OCI-LY7 (cell line): ENCODE measurements at regions not wholly inside any gene's neighbourhood (a gene's known extent, or its start where the extent isn't known, plus 50 kb on each side); places are given as distances from the start of the nearest gene placed in this dataset.

ENCODE experiments used
- BruUV-seq: library from RNA; stranded (reverse); fragments of 400-500 nt; replicated peaks from 2 replicates; lab custom pipeline; 2021; lab: Mats Ljungman, UMichigan
- CTCF ChIA-PET: fragments of 300-600 bp; sonication (Branson Sonifier 250); formaldehyde crosslinking; loops from one replicate; lab custom pipeline; 2022; ENCODE audit warnings: antibody characterized with exemption; ENCODE audit not compliant: unreplicated experiment; lab: Charles Lee
- POLR2A ChIA-PET: fragments of 300-600 bp; sonication (Branson Sonifier 250); formaldehyde crosslinking; loops from one replicate; lab custom pipeline; 2022; ENCODE audit warnings: antibody characterized with exemption; lab: Charles Lee
- DNase-seq: peaks from one replicate; pipeline ENCODE4 v3.0.0-alpha.2; 2015; ENCODE audit warnings: low spot score
- H2AFZ ChIP-seq: fragments of 200-600 bp; sonication (generic), shearing (Covaris generic); 2 replicates; pipeline ENCODE4 v1.6.1; 2014; ENCODE audit warnings: mild to moderate bottlenecking, antibody characterized with exemption, low read length, moderate library complexity
- H3K27ac ChIP-seq: fragments of 200-600 bp; sonication (generic); 2 replicates; pipeline ENCODE4 v1.5.1; 2014; ENCODE audit warnings: mixed run types, low read depth, mild to moderate bottlenecking, moderate library complexity, low read length, inconsistent platforms; ENCODE audit not compliant: poor library complexity, severe bottlenecking
- H3K36me3 ChIP-seq: fragments of 200-600 bp; sonication (generic); 2 replicates; pipeline ENCODE4 v1.6.1; 2014; ENCODE audit warnings: mild to moderate bottlenecking, antibody characterized with exemption, low read length, moderate library complexity, mixed read lengths; ENCODE audit not compliant: insufficient read depth
- H3K4me1 ChIP-seq: fragments of 200-600 bp; sonication (generic); 2 replicates; pipeline ENCODE4 v1.5.1; 2014; ENCODE audit warnings: mild to moderate bottlenecking, low read length; ENCODE audit not compliant: insufficient read depth, poor library complexity, severe bottlenecking
- H3K4me2 ChIP-seq: fragments of 200-600 bp; sonication (generic); 2 replicates; pipeline ENCODE4 v1.6.1; 2014; ENCODE audit warnings: mild to moderate bottlenecking, low read length
- H3K4me3 ChIP-seq: fragments of 200-600 bp; sonication (generic); 2 replicates; pipeline ENCODE4 v1.5.1; 2014; ENCODE audit warnings: mild to moderate bottlenecking, low read depth, low read length; ENCODE audit not compliant: poor library complexity, severe bottlenecking
- H3K79me2 ChIP-seq: fragments of 200-600 bp; sonication (generic); 2 replicates; pipeline ENCODE4 v1.6.1; 2016; ENCODE audit warnings: low read depth, mild to moderate bottlenecking, low read length, moderate library complexity, mixed read lengths; ENCODE audit not compliant: insufficient read depth
- H3K9me2 ChIP-seq: fragments of 200-600 bp; sonication (generic); 2 replicates; pipeline ENCODE4 v1.6.1; 2016; ENCODE audit warnings: mild to moderate bottlenecking, low read length, mixed read lengths; ENCODE audit not compliant: insufficient read depth
- H3K9me3 ChIP-seq: fragments of 200-600 bp; sonication (generic); 2 replicates; pipeline ENCODE4 v1.6.1; 2014; ENCODE audit warnings: mild to moderate bottlenecking, mixed run types, low read length, mixed read lengths
- H4K20me1 ChIP-seq: fragments of 200-600 bp; sonication (generic); 2 replicates; pipeline ENCODE4 v1.6.1; 2014; ENCODE audit warnings: mild to moderate bottlenecking, antibody characterized with exemption, low read length, moderate library complexity, mixed read lengths; ENCODE audit not compliant: insufficient read depth
- EZH2phosphoT487 ChIP-seq: fragments of 200-600 bp; sonication (generic); IDR thresholded peaks from 2 replicates; pipeline ENCODE4 v1.6.1; 2018; ENCODE audit warnings: low read depth, borderline replicate concordance, mild to moderate bottlenecking, mixed run types, antibody characterized with exemption, low read length, moderate library complexity, mixed read lengths
- intact Hi-C: fragments of 100-400 bp; cut with micrococcal nuclease; formaldehyde crosslinking; loops from one replicate; pipeline ENCODE4 v1.10.0; 2022; ENCODE audit not compliant: unreplicated experiment
- TF ChIP-seq, protein P1 (sequence below): fragments of 200-600 bp; sonication (generic); conservative IDR thresholded peaks from 2 replicates; pipeline ENCODE4 v1.5.1; 2014; ENCODE audit warnings: mild to moderate bottlenecking, antibody characterized with exemption, low read length, moderate library complexity, mixed read lengths

DNA sequence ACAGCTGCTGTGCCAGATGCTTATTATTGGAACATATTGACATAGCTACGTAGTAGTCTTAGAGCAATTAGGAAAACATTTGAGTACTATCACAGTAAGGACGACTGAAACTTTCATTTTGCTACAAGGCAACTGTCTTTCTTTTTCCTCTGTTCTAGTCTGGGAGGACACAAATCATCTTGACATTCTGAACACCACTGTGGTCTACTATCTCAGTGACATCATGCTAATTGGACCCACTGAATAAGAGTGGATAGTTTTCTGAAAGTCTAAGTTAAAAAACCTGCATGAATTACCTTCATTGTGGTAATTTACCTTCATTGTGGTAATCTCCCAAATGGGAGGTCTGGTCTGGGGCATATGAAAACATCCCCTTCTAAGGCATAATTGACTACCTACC, 163.3 kb upstream of the MOCS1 start:
- Histone ChIP-seq H3K36me3 (no peaks in the 10 kb centered on the region), H3K4me1 (no peaks in the 10 kb centered on the region), H3K4me2 (no peak overlapping the region), H4K20me1 (no peaks in the 10 kb centered on the region), H3K79me2 (no peaks in the 10 kb centered on the region), H3K27ac (no peak overlapping the region), H2AFZ (no peak overlapping the region), H3K9me3 (no peaks in the 10 kb centered on the region), H3K4me3 (no peak overlapping the region), H3K9me2 (no peaks in the 10 kb centered on the region)
- TF ChIP-seq, protein P1, sequence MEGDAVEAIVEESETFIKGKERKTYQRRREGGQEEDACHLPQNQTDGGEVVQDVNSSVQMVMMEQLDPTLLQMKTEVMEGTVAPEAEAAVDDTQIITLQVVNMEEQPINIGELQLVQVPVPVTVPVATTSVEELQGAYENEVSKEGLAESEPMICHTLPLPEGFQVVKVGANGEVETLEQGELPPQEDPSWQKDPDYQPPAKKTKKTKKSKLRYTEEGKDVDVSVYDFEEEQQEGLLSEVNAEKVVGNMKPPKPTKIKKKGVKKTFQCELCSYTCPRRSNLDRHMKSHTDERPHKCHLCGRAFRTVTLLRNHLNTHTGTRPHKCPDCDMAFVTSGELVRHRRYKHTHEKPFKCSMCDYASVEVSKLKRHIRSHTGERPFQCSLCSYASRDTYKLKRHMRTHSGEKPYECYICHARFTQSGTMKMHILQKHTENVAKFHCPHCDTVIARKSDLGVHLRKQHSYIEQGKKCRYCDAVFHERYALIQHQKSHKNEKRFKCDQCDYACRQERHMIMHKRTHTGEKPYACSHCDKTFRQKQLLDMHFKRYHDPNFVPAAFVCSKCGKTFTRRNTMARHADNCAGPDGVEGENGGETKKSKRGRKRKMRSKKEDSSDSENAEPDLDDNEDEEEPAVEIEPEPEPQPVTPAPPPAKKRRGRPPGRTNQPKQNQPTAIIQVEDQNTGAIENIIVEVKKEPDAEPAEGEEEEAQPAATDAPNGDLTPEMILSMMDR: no peak
- BruUV-seq: no TSS peak
- intact Hi-C loops: no loop called here
- ChIA-PET CTCF (no interaction called here), POLR2A (no interaction called here)
- no peak for DNase-seq

GRCh38 chr6:40083141-40083920, 149.1 kb upstream of the MOCS1 start:
- TF ChIP-seq, protein P1: no peak
- TF ChIP-seq EZH2phosphoT487: no peak
- H4K20me1 ChIP-seq: no peaks in the 10 kb centered on the region
- H3K9me2 ChIP-seq: no peaks in the 10 kb centered on the region
- no peaks in the 10 kb centered on the region for H3K36me3 ChIP-seq
- DNase-seq: no peak
- CTCF ChIA-PET: no interaction called here
- H3K4me1 ChIP-seq: no peaks in the 10 kb centered on the region
- no TSS peak for BruUV-seq
- no peak overlapping the region for H2AFZ ChIP-seq
- intact Hi-C loops: no loop called here
- no peaks in the 10 kb centered on the region for H3K79me2 ChIP-seq
- H3K4me2 ChIP-seq: no peak overlapping the region
- no peak overlapping the region for H3K27ac ChIP-seq
- POLR2A ChIA-PET: no interaction called here
- no peaks in the 10 kb centered on the region for H3K9me3 ChIP-seq
- H3K4me3 ChIP-seq: no peak overlapping the region

GRCh38 chr6:40082278-40083043, 148.2 kb upstream of the MOCS1 start:
- ChIA-PET CTCF (no interaction called here), POLR2A (no interaction called here)
- H3K9me3 ChIP-seq: no peaks in the 10 kb centered on the region
- H3K27ac ChIP-seq: no peak overlapping the region
- no peaks in the 10 kb centered on the region for H4K20me1 ChIP-seq
- BruUV-seq: no TSS peak
- H3K79me2 ChIP-seq: no peaks in the 10 kb centered on the region
- H3K36me3 ChIP-seq: no peaks in the 10 kb centered on the region
- TF ChIP-seq EZH2phosphoT487: no peak
- TF ChIP-seq, protein P1: no peak
- H3K4me2 ChIP-seq: no peak overlapping the region
- no peaks in the 10 kb centered on the region for H3K4me1 ChIP-seq
- DNase-seq: no peak
- no peak overlapping the region for H3K4me3 ChIP-seq
- intact Hi-C loops: no loop called here
- H2AFZ ChIP-seq: no peak overlapping the region
- no peaks in the 10 kb centered on the region for H3K9me2 ChIP-seq
